Effector CD8-positive, alpha-beta T cell (primary cell): ENCODE measurements at regions not wholly inside any gene's neighbourhood (a gene's known extent, or its start where the extent isn't known, plus 50 kb on each side); places are given as distances from the start of the nearest gene placed in this dataset.
"Not testable (repeated sequence)": the region's sequence is repeated elsewhere in the genome, so short reads cannot be mapped to it uniquely, and the experiment has no call there.

Source experiments
- DNase-seq: peaks from one replicate; lab custom pipeline; 2025; lab: John Stamatoyannopoulos, UW

- DNase-seq: no peak
These were observed 490.0 kb downstream of the SUCLG1 start for GRCh38 chr2:83969085-83969484.

GRCh38 chr2:83967854-83968253 lies 491.2 kb downstream of the SUCLG1 start:
- no peak for DNase-seq

- DNase-seq: not testable (repeated sequence)
These were observed 492.1 kb downstream of the SUCLG1 start for GRCh38 chr2:83966946-83967345.

DNA sequence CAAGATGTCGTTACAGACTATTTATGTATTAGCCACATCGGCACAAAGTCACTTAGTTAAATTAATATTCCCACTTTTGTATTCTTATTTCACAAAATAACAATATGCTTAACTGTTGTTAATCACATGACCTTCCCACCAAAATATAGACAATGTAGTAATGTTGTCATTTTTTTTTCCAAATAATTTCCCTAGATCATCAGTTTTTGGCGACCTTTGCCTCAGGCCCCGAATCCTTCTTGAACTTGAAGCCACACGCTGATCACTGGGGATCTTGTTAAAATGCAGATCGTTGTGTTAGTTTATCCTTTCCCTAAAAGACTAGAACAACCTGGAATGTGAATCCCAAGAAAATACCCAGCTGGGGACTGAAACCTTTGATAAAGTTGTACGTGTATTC lies 497.6 kb downstream of the SUCLG1 start:
- no peak for DNase-seq

DNA sequence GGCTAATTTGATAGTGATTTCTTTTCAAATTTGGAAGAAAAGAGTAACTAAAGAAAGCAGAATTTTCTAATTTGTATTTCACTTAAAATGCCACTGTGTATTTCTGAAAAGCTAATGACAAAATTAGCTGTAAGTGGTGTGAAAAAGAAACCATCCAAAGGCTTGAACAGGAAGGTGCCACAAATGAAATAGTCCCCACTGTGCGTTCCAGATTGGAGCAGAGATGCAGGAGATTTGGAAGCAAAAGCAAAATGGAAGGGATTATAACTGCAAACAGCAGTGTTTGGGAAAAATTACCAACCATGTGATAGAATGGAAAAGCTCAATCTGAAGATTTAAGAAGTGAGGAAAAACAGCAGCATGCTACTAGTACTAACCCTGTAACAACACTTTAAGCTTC lies 498.7 kb downstream of the SUCLG1 start:
- DNase-seq: no peak

DNA sequence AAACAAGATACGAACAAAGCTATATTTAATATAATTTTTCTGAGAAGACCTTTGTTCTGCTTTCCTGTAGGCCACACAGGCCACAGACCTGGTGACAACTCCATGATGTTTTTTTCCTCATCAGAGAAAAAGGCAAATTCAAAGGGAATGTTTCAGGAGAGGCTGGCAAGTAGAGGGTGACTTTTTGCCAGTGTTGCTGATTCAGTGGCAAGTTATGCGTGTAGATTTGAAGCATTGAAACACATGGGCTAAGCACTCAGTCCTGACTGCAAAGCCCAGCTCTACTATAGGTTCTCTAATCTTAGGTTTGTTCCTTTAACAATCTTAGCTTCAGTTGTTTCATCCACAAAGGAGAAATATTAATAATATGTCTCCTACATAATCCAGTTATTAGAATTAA lies 499.8 kb downstream of the SUCLG1 start:
- DNase-seq: no peak

- DNase-seq: no peak
These were observed 502.1 kb downstream of the SUCLG1 start for GRCh38 chr2:83956991-83957390.

DNA sequence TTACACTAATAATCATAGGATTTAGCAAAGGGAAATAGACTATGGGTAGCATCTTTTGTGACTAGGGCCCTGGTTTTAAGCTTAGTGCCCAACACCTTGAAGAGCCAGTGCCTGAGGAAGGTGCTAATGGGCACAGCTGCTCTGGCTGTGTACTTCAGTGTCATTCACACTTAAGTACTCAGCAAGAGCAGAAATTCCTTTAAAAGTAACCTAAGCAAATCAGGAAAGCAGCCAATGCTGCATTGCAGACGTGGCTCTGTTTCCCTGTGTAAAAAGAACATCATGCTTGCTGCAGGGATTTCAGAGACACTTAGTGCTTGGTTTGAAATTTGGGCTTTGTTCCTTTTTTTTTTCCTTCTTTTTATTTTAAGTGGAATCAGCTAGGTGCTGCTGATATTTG lies 505.4 kb downstream of the SUCLG1 start:
- no peak for DNase-seq

DNA sequence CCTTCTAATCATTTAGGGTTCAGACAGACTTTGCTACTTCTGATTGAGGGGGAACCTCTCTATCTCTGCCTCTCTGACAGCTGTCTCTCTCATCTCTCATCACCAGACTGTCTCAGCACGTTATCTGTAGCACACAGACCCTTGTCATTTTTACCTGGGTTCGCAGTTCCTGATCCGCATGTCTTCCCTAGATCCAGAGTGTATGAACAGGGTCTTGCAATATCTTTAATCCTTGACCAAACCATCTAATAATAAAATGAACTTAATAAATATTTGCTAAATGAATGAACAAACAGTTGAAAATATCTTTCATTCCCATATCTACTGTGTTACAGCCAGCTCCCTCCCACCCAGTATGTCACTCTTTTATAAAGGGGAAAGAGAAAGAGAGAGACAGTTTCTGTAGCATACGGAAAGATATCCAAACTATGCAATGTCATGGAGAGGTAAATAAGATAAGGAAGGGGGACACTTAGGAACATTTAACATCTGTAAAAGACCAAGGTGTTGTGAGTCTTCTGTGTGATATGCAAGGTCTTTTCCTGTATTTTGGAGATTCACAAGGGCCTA lies 507.6 kb downstream of the SUCLG1 start:
- no peak for DNase-seq

GRCh38 chr2:83949361-83949760 lies 509.7 kb downstream of the SUCLG1 start:
- no peak for DNase-seq

DNA sequence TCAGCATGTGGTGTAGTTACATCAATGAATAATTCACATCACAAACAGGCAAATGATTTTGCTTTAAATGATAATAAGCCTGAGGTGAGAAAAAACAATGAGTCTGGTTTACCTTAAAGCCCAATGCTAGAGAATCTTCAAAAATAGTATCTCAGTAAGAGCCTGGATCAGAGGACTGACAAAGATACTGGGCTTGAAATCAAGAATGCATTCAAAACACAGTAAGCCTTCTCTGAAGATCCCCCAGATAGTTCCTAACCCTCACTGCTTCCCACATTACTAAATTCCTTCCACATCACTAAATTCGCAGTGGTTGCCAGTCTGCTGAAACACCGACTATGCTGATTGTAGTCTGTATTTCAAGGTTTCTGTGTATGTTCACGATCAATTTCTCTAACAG lies 514.9 kb downstream of the SUCLG1 start:
- DNase-seq: no peak

GRCh38 chr2:83943265-83943664 lies 515.8 kb downstream of the SUCLG1 start:
- no peak for DNase-seq

DNA sequence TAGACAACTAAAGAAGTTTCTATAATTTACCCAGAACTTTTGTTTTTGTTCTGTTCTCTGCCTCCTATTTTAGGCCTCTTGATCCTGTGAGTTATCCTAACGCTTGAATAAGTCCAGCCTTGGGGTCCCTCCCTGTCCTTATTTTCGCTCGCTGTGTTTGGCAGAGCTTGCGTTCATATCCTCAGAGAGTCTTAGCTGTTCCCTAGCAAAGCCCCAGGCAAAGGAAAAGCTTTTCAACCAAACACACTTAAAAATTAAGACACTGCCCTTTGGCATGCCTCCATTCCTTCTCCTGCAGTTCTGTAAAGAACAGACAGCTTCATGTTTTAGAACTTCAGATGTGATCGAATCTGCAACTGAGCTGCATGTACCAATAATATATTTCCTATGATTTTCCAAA lies 517.2 kb downstream of the SUCLG1 start:
- DNase-seq: no peak

DNA sequence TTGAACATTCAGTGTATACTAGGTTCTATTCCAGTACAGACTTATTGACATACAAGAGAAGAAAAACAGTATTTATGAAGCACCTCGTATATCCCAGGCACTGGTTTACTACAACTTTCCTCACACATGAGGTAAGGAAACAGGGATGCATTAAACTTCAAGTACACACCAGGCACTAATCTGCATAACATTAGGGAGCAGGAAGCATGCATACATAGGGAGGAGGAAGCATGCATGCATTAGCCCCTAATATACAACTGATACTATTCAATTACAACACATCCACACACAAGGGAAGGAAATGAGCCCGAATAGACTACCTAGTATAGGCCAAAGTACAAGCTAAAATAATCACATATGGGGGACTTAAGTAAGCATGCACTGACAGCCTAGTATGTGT lies 525.3 kb downstream of the SUCLG1 start:
- DNase-seq: no peak

GRCh38 chr2:83923531-83923930 lies 535.5 kb downstream of the SUCLG1 start:
- no peak for DNase-seq

GRCh38 chr2:83916559-83916958 lies 542.5 kb downstream of the SUCLG1 start:
- DNase-seq: no peak

DNA sequence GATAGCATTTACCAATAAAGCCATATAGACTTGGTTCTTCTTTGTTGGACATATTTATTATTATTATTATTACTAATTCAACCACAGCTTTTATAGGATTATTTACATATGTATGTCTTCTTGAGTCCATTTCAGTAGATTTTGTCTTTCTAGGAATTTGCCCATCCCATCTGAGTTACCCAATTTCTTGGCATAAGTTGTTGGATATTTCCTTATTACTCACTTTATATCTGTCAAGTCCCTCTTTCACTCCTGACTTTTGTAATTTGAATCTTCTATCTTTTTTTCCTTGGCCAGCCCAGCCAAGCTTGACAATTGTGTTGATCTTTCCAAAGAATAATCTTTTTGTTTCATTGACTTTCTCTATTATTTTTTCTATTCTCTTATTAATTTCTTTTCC lies 543.7 kb downstream of the SUCLG1 start:
- DNase-seq: no peak

- no peak for DNase-seq
These were observed 550.3 kb downstream of the SUCLG1 start for GRCh38 chr2:83908750-83909149.

DNA sequence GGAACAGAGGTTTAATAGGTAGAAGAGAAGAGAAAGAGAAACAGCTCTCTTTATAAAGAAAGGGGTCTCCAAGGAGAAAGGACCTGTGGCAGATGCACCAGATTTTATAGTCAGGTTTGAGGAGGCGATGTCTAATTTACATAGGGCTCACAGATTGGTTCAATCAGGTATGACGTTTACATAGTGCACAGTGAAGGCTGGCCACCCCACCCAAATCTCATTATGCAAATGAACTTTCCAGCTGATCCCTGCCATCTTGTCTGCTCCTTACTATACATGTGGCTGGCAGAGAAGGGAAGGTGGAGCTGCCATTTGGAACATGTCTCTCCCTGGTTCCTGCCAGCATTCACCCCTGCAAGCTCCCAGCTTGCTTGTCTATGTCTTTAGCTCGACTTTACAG lies 557.8 kb downstream of the SUCLG1 start:
- no peak for DNase-seq

DNA sequence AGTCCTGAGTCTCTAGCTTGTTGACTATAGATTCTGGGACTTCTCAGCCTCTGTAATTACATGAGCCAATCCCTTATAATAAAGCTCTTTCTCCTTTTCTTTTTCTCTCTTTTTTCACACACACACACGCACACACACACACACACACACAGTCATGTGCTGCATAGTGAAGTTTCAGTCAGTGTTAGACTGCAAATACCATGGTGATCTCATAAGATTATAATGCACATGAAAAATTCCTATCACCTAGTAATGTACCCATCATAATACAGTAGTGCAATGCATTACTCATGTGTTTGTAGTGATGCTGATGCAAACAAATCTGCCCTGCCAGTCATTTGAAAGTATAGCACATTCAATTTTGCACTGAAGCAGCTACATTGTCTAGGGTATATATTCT lies 558.2 kb downstream of the SUCLG1 start:
- DNase-seq: no peak

- DNase-seq: no peak
These were observed 559.8 kb downstream of the SUCLG1 start for GRCh38 chr2:83899271-83899670.

DNA sequence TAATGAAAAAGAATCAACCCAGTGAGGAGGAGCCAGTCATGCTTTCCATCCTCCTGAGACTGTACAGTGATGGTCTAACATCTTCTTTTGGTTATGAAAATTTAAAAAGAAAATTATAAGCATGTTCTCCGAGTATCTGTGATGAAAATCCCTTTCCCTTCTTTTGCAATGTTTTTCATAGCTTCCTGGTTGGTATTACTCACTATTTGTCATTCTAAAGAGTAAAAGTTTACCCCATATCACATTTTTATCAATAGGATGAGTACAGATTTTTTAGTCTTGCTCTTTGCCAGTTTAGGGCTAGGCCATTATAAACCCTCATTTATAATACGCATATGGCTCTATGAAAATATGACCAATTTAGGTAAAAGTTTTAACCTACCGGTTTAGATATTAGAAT lies 564.1 kb downstream of the SUCLG1 start:
- DNase-seq: no peak

- DNase-seq: no peak
These were observed 571.3 kb downstream of the SUCLG1 start for GRCh38 chr2:83887757-83888156.

GRCh38 chr2:83879127-83879526 lies 580.0 kb downstream of the SUCLG1 start:
- DNase-seq: no peak

DNA sequence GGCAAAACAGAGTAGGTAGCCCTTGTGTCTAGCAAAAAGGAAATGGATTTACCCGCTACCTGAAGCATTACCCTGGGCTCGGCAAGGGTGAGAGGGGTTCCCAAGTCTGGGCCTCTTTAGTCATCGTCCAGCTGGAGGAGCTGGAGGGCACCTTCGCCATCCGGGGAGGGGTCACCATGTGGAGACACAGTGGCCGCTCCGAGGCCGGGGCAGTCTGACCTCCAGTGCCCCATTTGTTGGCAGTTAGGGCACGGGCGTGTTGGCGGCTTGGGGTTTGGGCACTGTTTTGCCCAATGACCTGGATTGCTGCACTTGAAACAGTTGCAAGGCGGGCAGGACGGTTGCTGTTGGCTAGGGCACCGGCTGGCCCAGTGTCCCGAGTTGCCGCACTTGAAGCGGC lies 581.8 kb downstream of the SUCLG1 start:
- not testable (repeated sequence) for DNase-seq
